22Rv1 (cell line): ENCODE measurements at regions not wholly inside any gene's neighbourhood (a gene's known extent, or its start where the extent isn't known, plus 50 kb on each side); places are given as distances from the start of the nearest gene placed in this dataset.

Experiments
- H3K27ac ChIP-seq: fragments of 450-650 bp; 2 replicates; pipeline ENCODE4 v1.5.1; 2017
- CTCF ChIP-seq: fragments of 450-650 bp; IDR thresholded peaks from 2 replicates; pipeline ENCODE4 v1.5.1; 2017; ENCODE audit warnings: mild to moderate bottlenecking
- ZFX ChIP-seq: fragments of 450-650 bp; IDR thresholded peaks from 2 replicates; pipeline ENCODE4 v1.6.1; 2017; ENCODE audit warnings: antibody characterized with exemption, borderline replicate concordance

- TF ChIP-seq CTCF (no peak), ZFX (no peak)
- H3K27ac ChIP-seq: no peak overlapping the region
These were observed 519.7 kb upstream of the FRG2C start for GRCh38 chr3:75144406-75144805.

- no peak overlapping the region for H3K27ac ChIP-seq
- TF ChIP-seq ZFX (no peak), CTCF (peak; percentile 75)
These were observed 492.4 kb upstream of the FRG2C start for GRCh38 chr3:75171630-75172230.

- TF ChIP-seq CTCF (no peak), ZFX (no peak)
- no peak overlapping the region for H3K27ac ChIP-seq
These were observed 487.2 kb upstream of the FRG2C start for GRCh38 chr3:75176937-75177336.

GRCh38 chr3:75180235-75180944 is 483.7 kb upstream of the FRG2C start:
- no peak for TF ChIP-seq CTCF
- TF ChIP-seq ZFX: no peak

GRCh38 chr3:75180945-75181298 is 483.2 kb upstream of the FRG2C start:
- TF ChIP-seq ZFX (no peak), CTCF (no peak)
- H3K27ac ChIP-seq: no peak overlapping the region

More at GRCh38 chr3:75180235-75180944, 483.7 kb upstream of the FRG2C start:
- H3K27ac ChIP-seq: no peak overlapping the region

- H3K27ac ChIP-seq: no peak overlapping the region
- TF ChIP-seq ZFX (no peak), CTCF (no peak)
These were observed 475.2 kb upstream of the FRG2C start for GRCh38 chr3:75188962-75189361.

- H3K27ac ChIP-seq: no peak overlapping the region
- TF ChIP-seq ZFX (no peak), CTCF (peak; percentile 96)
These were observed 471.9 kb upstream of the FRG2C start for GRCh38 chr3:75192146-75192616.
